GM06990 (cell line): ENCODE measurements at regions not wholly inside any gene's neighbourhood (a gene's known extent, or its start where the extent isn't known, plus 50 kb on each side); places are given as distances from the start of the nearest gene placed in this dataset.
A peak's percentile ranks its signal among the peaks of the same experiment; 100 is the strongest.
"Not testable (repeated sequence)": the region's sequence is repeated elsewhere in the genome, so short reads cannot be mapped to it uniquely, and the experiment has no call there.

Source experiments
- DNase-seq: peaks from one replicate; pipeline ENCODE4 v3.0.0-alpha.2; 2011; ENCODE audit not compliant: insufficient read length; ENCODE audit errors: extremely low read depth
- H3K27me3 ChIP-seq: replicated peaks from 2 replicates; pipeline ENCODE4 v1.6.0; 2011; ENCODE audit warnings: low read length; ENCODE audit not compliant: control insufficient read depth, insufficient read depth
- H3K36me3 ChIP-seq: 2 replicates; pipeline ENCODE4 v1.5.1; 2011; ENCODE audit warnings: low read length; ENCODE audit not compliant: control insufficient read depth, insufficient read depth
- H3K4me3 ChIP-seq: replicated peaks from 2 replicates; pipeline ENCODE4 v1.5.1; 2011; ENCODE audit warnings: low read depth, mild to moderate bottlenecking, control low read depth, low read length
- CTCF ChIP-seq: IDR thresholded peaks from 2 replicates; pipeline ENCODE4 v1.5.1; 2011; ENCODE audit warnings: low read length, control low read depth, mild to moderate bottlenecking, inconsistent platforms; ENCODE audit not compliant: insufficient read depth, poor library complexity, severe bottlenecking

GRCh38 chr21:25485914-25486313 lies 121.4 kb downstream of the MRPL39 start:
- DNase-seq: no peak
- Histone ChIP-seq H3K27me3 (no peaks in the 10 kb centered on the region), H3K36me3 (no peaks in the 10 kb centered on the region), H3K4me3 (peak overlapping the region; percentile 35)
- TF ChIP-seq CTCF: no peak

- no peak for TF ChIP-seq CTCF
- Histone ChIP-seq H3K36me3 (no peaks in the 10 kb centered on the region), H3K4me3 (no peak overlapping the region), H3K27me3 (no peaks in the 10 kb centered on the region)
- no peak for DNase-seq
These were observed 139.4 kb downstream of the MRPL39 start for GRCh38 chr21:25467896-25468295.

DNA sequence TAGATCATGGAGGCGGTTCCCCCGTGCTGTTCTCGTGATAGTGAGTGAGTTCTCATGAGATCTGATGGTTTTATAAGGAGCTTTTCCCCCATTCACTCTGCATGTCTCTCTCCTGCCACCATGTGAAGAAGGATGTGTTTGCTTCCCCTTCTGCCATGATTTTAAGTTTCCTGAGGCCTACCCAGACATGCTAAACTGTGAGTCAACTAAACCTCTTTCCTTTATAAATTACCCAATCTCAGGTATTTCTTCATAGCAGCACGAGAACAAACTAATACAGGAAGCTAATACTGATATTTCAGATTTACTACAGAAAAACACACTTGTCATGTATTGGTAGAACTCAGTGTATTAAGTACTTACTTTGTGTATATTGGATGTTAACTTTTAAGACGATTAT lies 140.2 kb downstream of the MRPL39 start:
- H3K4me3 ChIP-seq, DNase-seq, H3K27me3 ChIP-seq: not testable (repeated sequence)

DNA sequence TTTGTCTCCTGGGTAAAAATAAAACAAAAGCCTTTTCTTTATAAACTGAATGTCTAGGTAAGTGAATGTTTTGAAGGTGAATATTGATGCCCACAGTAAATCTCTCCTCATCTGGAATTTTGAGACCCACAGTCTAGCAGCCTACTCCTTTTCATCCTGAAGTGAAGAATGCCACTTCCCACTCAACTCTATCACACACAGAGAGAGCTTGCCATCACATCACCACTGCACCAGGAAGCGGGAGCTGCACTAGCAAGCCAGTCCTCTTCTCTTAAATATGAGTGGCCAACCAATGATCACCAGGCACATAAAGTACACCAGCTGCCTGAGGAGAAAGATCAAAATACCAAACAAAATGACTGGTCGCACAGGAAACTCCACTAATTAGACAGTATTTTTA lies 140.8 kb downstream of the MRPL39 start:
- H3K36me3 ChIP-seq: no peaks in the 10 kb centered on the region
- no peaks in the 10 kb centered on the region for H3K27me3 ChIP-seq
- no peak overlapping the region for H3K4me3 ChIP-seq
- no peak for TF ChIP-seq CTCF
- no peak for DNase-seq

More for the DNA sequence above, 140.2 kb downstream of the MRPL39 start:
- H3K36me3 ChIP-seq: not testable (repeated sequence)

DNA sequence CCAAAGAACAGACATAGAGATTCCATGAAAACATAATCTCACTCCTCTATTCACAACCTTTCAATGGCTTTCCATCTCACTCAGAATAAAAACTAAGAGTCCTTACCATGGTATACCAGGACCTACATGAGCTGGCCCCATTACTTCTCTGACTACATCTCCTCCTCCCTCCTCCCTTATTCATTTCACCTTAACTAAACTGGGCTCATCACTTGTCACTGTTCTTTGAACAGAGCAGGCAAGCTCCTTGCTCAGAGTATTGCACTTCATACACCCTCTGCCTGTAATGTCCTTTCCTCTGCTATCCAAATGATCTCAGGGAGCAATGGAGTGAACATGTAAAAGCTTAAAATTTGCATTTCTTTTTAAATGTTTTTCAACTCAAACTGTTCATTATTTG lies 142.0 kb downstream of the MRPL39 start:
- TF ChIP-seq CTCF: no peak
- Histone ChIP-seq H3K27me3 (no peaks in the 10 kb centered on the region), H3K36me3 (no peaks in the 10 kb centered on the region), H3K4me3 (no peak overlapping the region)
- DNase-seq: no peak

GRCh38 chr21:25464275-25464674 lies 143.0 kb downstream of the MRPL39 start:
- peak; percentile 77 for DNase-seq
- Histone ChIP-seq H3K27me3 (no peaks in the 10 kb centered on the region), H3K36me3 (no peaks in the 10 kb centered on the region), H3K4me3 (peak overlapping the region; percentile 33)
- no peak for TF ChIP-seq CTCF
